ENCODE measurements at regions not wholly inside any gene's neighbourhood (a gene's known extent, or its start where the extent isn't known, plus 50 kb on each side); places are given as distances from the start of the nearest gene placed in this dataset.

DNA sequence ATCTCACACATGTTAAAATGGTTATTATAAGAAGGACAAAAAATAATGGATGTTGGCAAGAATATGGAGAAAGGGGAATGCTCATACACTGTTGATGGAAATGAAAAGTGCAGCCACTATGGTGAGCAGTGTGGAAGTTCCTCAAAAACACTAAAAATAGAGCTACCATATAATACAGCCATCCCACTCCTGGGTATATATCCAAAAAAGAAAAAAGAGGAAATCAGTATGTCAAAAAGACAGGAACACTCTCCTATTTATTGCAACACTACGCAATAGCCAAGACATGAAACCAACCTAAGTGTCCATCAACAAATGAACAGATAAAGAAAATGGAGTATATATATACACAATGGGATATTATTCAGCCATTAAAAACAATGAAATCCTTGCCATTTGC lies 642.6 kb downstream of the RNF144A start:
- no peak for FAIRE-seq

More for the DNA sequence above, 642.6 kb downstream of the RNF144A start:
- Histone ChIP-seq H3K4me1 (no peaks in the 10 kb centered on the region), H3K27ac (no peak overlapping the region), H3K4me3 (no peak overlapping the region), H3K4me2 (no peak overlapping the region), H3K9me3 (no peaks in the 10 kb centered on the region)
- ChIA-PET CTCF (no interaction called here), POLR2A (no interaction called here)
- ATAC-seq (no peak), DNase-seq (ENCODE audit: low read depth in 1 of 2, low spot score in 1 of 2) (no peak)
- WGBS (ENCODE audit: missing lambda C conversion rate): 2% methylated on average over 1 of the region's 1 CpG
- TF ChIP-seq, protein P1, sequence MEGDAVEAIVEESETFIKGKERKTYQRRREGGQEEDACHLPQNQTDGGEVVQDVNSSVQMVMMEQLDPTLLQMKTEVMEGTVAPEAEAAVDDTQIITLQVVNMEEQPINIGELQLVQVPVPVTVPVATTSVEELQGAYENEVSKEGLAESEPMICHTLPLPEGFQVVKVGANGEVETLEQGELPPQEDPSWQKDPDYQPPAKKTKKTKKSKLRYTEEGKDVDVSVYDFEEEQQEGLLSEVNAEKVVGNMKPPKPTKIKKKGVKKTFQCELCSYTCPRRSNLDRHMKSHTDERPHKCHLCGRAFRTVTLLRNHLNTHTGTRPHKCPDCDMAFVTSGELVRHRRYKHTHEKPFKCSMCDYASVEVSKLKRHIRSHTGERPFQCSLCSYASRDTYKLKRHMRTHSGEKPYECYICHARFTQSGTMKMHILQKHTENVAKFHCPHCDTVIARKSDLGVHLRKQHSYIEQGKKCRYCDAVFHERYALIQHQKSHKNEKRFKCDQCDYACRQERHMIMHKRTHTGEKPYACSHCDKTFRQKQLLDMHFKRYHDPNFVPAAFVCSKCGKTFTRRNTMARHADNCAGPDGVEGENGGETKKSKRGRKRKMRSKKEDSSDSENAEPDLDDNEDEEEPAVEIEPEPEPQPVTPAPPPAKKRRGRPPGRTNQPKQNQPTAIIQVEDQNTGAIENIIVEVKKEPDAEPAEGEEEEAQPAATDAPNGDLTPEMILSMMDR (IDR thresholded peaks at IDR 0.05): no peak
- no peak for TF ChIP-seq ZSCAN20 (CRISPR knock-in tag; IDR thresholded peaks at IDR 0.05)
- TF ChIP-seq CHD4 (IDR thresholded peaks at IDR 0.05; ENCODE audit: borderline replicate concordance): no peak
- no peak for TF ChIP-seq SMC3 (IDR thresholded peaks at IDR 0.05)
- no peak for TF ChIP-seq KDM1A (IDR thresholded peaks at IDR 0.05; ENCODE audit: low read depth)
- TF ChIP-seq, protein P2, sequence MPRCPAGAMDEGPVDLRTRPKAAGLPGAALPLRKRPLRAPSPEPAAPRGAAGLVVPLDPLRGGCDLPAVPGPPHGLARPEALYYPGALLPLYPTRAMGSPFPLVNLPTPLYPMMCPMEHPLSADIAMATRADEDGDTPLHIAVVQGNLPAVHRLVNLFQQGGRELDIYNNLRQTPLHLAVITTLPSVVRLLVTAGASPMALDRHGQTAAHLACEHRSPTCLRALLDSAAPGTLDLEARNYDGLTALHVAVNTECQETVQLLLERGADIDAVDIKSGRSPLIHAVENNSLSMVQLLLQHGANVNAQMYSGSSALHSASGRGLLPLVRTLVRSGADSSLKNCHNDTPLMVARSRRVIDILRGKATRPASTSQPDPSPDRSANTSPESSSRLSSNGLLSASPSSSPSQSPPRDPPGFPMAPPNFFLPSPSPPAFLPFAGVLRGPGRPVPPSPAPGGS (IDR thresholded peaks at IDR 0.05): no peak
- TF ChIP-seq BHLHE40 (IDR thresholded peaks at IDR 0.05; ENCODE audit: low read depth, low read length): no peak
- TF ChIP-seq FOXS1 (CRISPR knock-in tag; IDR thresholded peaks at IDR 0.05): no peak
- TF ChIP-seq KDM5A (IDR thresholded peaks at IDR 0.05): no peak
- TF ChIP-seq RNF2 (IDR thresholded peaks at IDR 0.05; ENCODE audit: borderline replicate concordance, low read depth): no peak
- TF ChIP-seq REST (IDR thresholded peaks at IDR 0.05): no peak
- TF ChIP-seq, protein P3, sequence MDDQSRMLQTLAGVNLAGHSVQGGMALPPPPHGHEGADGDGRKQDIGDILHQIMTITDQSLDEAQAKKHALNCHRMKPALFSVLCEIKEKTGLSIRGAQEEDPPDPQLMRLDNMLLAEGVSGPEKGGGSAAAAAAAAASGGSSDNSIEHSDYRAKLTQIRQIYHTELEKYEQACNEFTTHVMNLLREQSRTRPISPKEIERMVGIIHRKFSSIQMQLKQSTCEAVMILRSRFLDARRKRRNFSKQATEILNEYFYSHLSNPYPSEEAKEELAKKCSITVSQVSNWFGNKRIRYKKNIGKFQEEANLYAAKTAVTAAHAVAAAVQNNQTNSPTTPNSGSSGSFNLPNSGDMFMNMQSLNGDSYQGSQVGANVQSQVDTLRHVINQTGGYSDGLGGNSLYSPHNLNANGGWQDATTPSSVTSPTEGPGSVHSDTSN (IDR thresholded peaks at IDR 0.05): no peak
- no peak for TF ChIP-seq E2F6 (IDR thresholded peaks at IDR 0.05; ENCODE audit: borderline replicate concordance, low read depth)
- TF ChIP-seq NR3C1 (IDR thresholded peaks at IDR 0.05): no peak
- no peak for TF ChIP-seq GATA3 (IDR thresholded peaks at IDR 0.05; ENCODE audit: borderline replicate concordance)
- TF ChIP-seq ZC3H11A (IDR thresholded peaks at IDR 0.05): no peak
- TF ChIP-seq, protein P4, sequence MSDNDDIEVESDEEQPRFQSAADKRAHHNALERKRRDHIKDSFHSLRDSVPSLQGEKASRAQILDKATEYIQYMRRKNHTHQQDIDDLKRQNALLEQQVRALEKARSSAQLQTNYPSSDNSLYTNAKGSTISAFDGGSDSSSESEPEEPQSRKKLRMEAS (IDR thresholded peaks at IDR 0.05): no peak
- TF ChIP-seq CHD2 (IDR thresholded peaks at IDR 0.05; ENCODE audit: low read length, partially characterized antibody): no peak
- no peak for TF ChIP-seq HOXB5 (CRISPR knock-in tag; IDR thresholded peaks at IDR 0.05)
- TF ChIP-seq, protein P5, sequence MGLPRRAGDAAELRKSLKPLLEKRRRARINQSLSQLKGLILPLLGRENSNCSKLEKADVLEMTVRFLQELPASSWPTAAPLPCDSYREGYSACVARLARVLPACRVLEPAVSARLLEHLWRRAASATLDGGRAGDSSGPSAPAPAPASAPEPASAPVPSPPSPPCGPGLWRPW (IDR thresholded peaks at IDR 0.05): no peak
